ENCODE measurements at regions not wholly inside any gene's neighbourhood (a gene's known extent, or its start where the extent isn't known, plus 50 kb on each side); places are given as distances from the start of the nearest gene placed in this dataset.

- Histone ChIP-seq H3K4me3 (ENCODE audit: low read depth in 1 of 3, low read length in 3 of 3) (no peak overlapping the region), H3K4me1 (ENCODE audit: control insufficient read depth in 4 of 4, insufficient read depth in 4 of 4, low read length in 3 of 4) (peaks cover 0 to 2% (median 0%) of the 10 kb centered on the region in 4 donors), H3K27me3 (ENCODE audit: control insufficient read depth in 4 of 4, insufficient read depth in 4 of 4, low read length in 3 of 4) (no peaks in the 10 kb centered on the region), H3K27ac (ENCODE audit: low read depth in 1 of 2, low read length in 2 of 2) (no peak overlapping the region), H3K9me3 (ENCODE audit: control insufficient read depth in 4 of 4, low read length in 3 of 4) (no peaks in the 10 kb centered on the region), H3K36me3 (ENCODE audit: control insufficient read depth in 4 of 4, insufficient read depth in 3 of 4, low read depth in 1 of 4, low read length in 3 of 4) (no peaks in the 10 kb centered on the region), H3K9ac (ENCODE audit: low read depth in 1 of 2, low read length in 2 of 2) (no peak overlapping the region)
- no peak for DNase-seq (ENCODE audit: low spot score)
- TF ChIP-seq TAF1 (conservative IDR thresholded peaks at IDR 0.05), result no peak
- no peak for TF ChIP-seq MAX (IDR thresholded peaks at IDR 0.05)
- TF ChIP-seq YY1 (IDR thresholded peaks at IDR 0.05), result no peak
- no peak for TF ChIP-seq FOXA1 (IDR thresholded peaks at IDR 0.05)
- no peak for TF ChIP-seq CTCF (IDR thresholded peaks at IDR 0.05; ENCODE audit: low read depth, low read length, missing input control)
- no peak for TF ChIP-seq HNF4G (IDR thresholded peaks at IDR 0.05)
- TF ChIP-seq JUND (IDR thresholded peaks at IDR 0.05), result no peak
- TF ChIP-seq NR2F2 (IDR thresholded peaks at IDR 0.05), result no peak
- no peak for TF ChIP-seq GABPA (IDR thresholded peaks at IDR 0.05 in 1 of 2, conservative IDR thresholded peaks at IDR 0.05 in 1 of 2)
- TF ChIP-seq RAD21 (IDR thresholded peaks at IDR 0.05), result no peak
- TF ChIP-seq RXRA (IDR thresholded peaks at IDR 0.05), result no peak
- TF ChIP-seq EGR1 (IDR thresholded peaks at IDR 0.05; ENCODE audit: low read depth in 2 of 2), result no peak
- no peak for TF ChIP-seq SP1 (IDR thresholded peaks at IDR 0.05)
- TF ChIP-seq ZBTB33 (IDR thresholded peaks at IDR 0.05), result no peak
- TF ChIP-seq FOXA2 (IDR thresholded peaks at IDR 0.05), result no peak
- TF ChIP-seq HNF4A (conservative IDR thresholded peaks at IDR 0.05), result no peak
- TF ChIP-seq ATF3 (IDR thresholded peaks at IDR 0.05), result no peak
- 85% methylated on average over 11 of the region's 11 CpGs for WGBS
These were observed 139.8 kb upstream of the RPS23 start for GRCh38 chr5:82417776-82418607.

- WGBS, result 85% methylated on average over 4 of the region's 4 CpGs
- H3K36me3 ChIP-seq (ENCODE audit: control insufficient read depth in 4 of 4, insufficient read depth in 3 of 4, low read depth in 1 of 4, low read length in 3 of 4), result no peaks in the 10 kb centered on the region
- H3K27me3 ChIP-seq (ENCODE audit: control insufficient read depth in 4 of 4, insufficient read depth in 4 of 4, low read length in 3 of 4), result no peaks in the 10 kb centered on the region
- H3K4me3 ChIP-seq (ENCODE audit: low read depth in 1 of 3, low read length in 3 of 3), result no peak overlapping the region
- H3K9ac ChIP-seq (ENCODE audit: low read depth in 1 of 2, low read length in 2 of 2), result no peak overlapping the region
- H3K9me3 ChIP-seq (ENCODE audit: control insufficient read depth in 4 of 4, low read length in 3 of 4), result no peaks in the 10 kb centered on the region
- H3K27ac ChIP-seq (ENCODE audit: low read depth in 1 of 2, low read length in 2 of 2), result no peak overlapping the region
- no peaks in the 10 kb centered on the region for H3K4me1 ChIP-seq (ENCODE audit: control insufficient read depth in 4 of 4, insufficient read depth in 4 of 4, low read length in 3 of 4)
- no peak for DNase-seq (ENCODE audit: low spot score)
- TF ChIP-seq REST (IDR thresholded peaks at IDR 0.05) (no peak), RXRA (IDR thresholded peaks at IDR 0.05) (no peak), MAX (IDR thresholded peaks at IDR 0.05) (no peak), ZBTB33 (IDR thresholded peaks at IDR 0.05) (no peak), NR2F2 (IDR thresholded peaks at IDR 0.05) (no peak), JUND (IDR thresholded peaks at IDR 0.05) (no peak), FOXA1 (IDR thresholded peaks at IDR 0.05) (no peak), HNF4G (IDR thresholded peaks at IDR 0.05) (no peak), GABPA (IDR thresholded peaks at IDR 0.05 in 1 of 2, conservative IDR thresholded peaks at IDR 0.05 in 1 of 2) (no peak)
These were observed 138.4 kb upstream of the RPS23 start for GRCh38 chr5:82416512-82416911.
